Kidney capillary endothelial cell (primary cell): ENCODE measurements at regions not wholly inside any gene's neighbourhood (a gene's known extent, or its start where the extent isn't known, plus 50 kb on each side); places are given as distances from the start of the nearest gene placed in this dataset.

Experiments
- DNase-seq: peaks from one replicate; pipeline ENCODE4 v3.0.0-alpha.2; 2018; ENCODE audit warnings: low spot score

- DNase-seq, result no peak
Measured at GRCh38 chr3:68057637-68058320, 403.4 kb upstream of the SUCLG2 start.

- DNase-seq, result no peak
Measured at GRCh38 chr3:68056556-68056955, 402.1 kb upstream of the SUCLG2 start.

GRCh38 chr3:68055215-68055614 is 400.8 kb upstream of the SUCLG2 start:
- no peak for DNase-seq

- DNase-seq, result no peak
Measured at GRCh38 chr3:68049776-68050175, 395.4 kb upstream of the SUCLG2 start.

- DNase-seq, result no peak
Measured at GRCh38 chr3:68045976-68046375, 391.6 kb upstream of the SUCLG2 start.

- no peak for DNase-seq
Measured at GRCh38 chr3:68033867-68034266, 379.5 kb upstream of the SUCLG2 start.

- no peak for DNase-seq
Measured at GRCh38 chr3:68032209-68032608, 377.8 kb upstream of the SUCLG2 start.

GRCh38 chr3:68025189-68025588 is 370.8 kb upstream of the SUCLG2 start:
- no peak for DNase-seq

- DNase-seq, result no peak
Measured at GRCh38 chr3:68019876-68020275, 365.5 kb upstream of the SUCLG2 start.

GRCh38 chr3:68018275-68018674 is 363.9 kb upstream of the SUCLG2 start:
- DNase-seq, result no peak

GRCh38 chr3:68017069-68017468 is 362.7 kb upstream of the SUCLG2 start:
- no peak for DNase-seq

- DNase-seq, result no peak
Measured at GRCh38 chr3:68009900-68010299, 355.5 kb upstream of the SUCLG2 start.

GRCh38 chr3:68007621-68008226 is 353.3 kb upstream of the SUCLG2 start:
- no peak for DNase-seq

- no peak for DNase-seq
Measured at GRCh38 chr3:68006646-68007045, 352.2 kb upstream of the SUCLG2 start.

GRCh38 chr3:68004091-68004490 is 349.7 kb upstream of the SUCLG2 start:
- DNase-seq, result no peak

GRCh38 chr3:67998281-67998680 is 343.9 kb upstream of the SUCLG2 start:
- no peak for DNase-seq

GRCh38 chr3:67995206-67995605 is 340.8 kb upstream of the SUCLG2 start:
- no peak for DNase-seq

GRCh38 chr3:67986706-67987105 is 332.3 kb upstream of the SUCLG2 start:
- no peak for DNase-seq

- DNase-seq, result no peak
Measured at GRCh38 chr3:67983166-67983565, 328.8 kb upstream of the SUCLG2 start.

GRCh38 chr3:67981077-67981476 is 326.7 kb upstream of the SUCLG2 start:
- DNase-seq, result no peak

GRCh38 chr3:67979342-67979741 is 324.9 kb upstream of the SUCLG2 start:
- DNase-seq, result no peak

GRCh38 chr3:67977762-67978161 is 323.4 kb upstream of the SUCLG2 start:
- no peak for DNase-seq

GRCh38 chr3:67976663-67977062 is 322.3 kb upstream of the SUCLG2 start:
- DNase-seq, result no peak

- no peak for DNase-seq
Measured at GRCh38 chr3:67964596-67964995, 310.2 kb upstream of the SUCLG2 start.
